Neural progenitor cell (in vitro differentiated cells): ENCODE measurements at regions not wholly inside any gene's neighbourhood (a gene's known extent, or its start where the extent isn't known, plus 50 kb on each side); places are given as distances from the start of the nearest gene placed in this dataset.
"Not testable (repeated sequence)": the region's sequence is repeated elsewhere in the genome, so short reads cannot be mapped to it uniquely, and the experiment has no call there.

Experiments used
- DNase-seq: peaks from one replicate; pipeline ENCODE4 v3.0.0-alpha.2; 2016; ENCODE audit warnings: low spot score
- H2AFZ ChIP-seq: fragments of 200-600 bp; sonication (generic); replicated peaks from 2 replicates; pipeline ENCODE4 v1.6.1; 2016; ENCODE audit warnings: antibody characterized with exemption
- H3F3A ChIP-seq: fragments of 200-600 bp; sonication (generic); 2 replicates; pipeline ENCODE4 v1.6.1; 2016; ENCODE audit warnings: antibody characterized with exemption, low read depth
- H3K27ac ChIP-seq: fragments of 200-600 bp; sonication (generic); 2 replicates; pipeline ENCODE4 v1.5.1; 2016; ENCODE audit warnings: mild to moderate bottlenecking
- H3K27me3 ChIP-seq: fragments of 200-600 bp; sonication (generic); 2 replicates; pipeline ENCODE4 v1.6.1; 2016; ENCODE audit warnings: mild to moderate bottlenecking, moderate library complexity
- H3K36me3 ChIP-seq: fragments of 200-600 bp; sonication (generic); 2 replicates; pipeline ENCODE4 v1.5.1; 2016
- H3K4me1 ChIP-seq: fragments of 200-600 bp; sonication (generic); 2 replicates; pipeline ENCODE4 v1.6.1; 2016; ENCODE audit warnings: mixed run types
- H3K4me2 ChIP-seq: fragments of 200-600 bp; sonication (generic); 2 replicates; pipeline ENCODE4 v1.6.1; 2016
- H3K4me3 ChIP-seq: fragments of 200-600 bp; sonication (generic); 2 replicates; pipeline ENCODE4 v1.5.1; 2016
- H3K79me2 ChIP-seq: fragments of 200-600 bp; sonication (generic); 2 replicates; pipeline ENCODE4 v1.6.1; 2016; ENCODE audit warnings: low read depth
- H3K9ac ChIP-seq: fragments of 200-600 bp; sonication (generic); 2 replicates; pipeline ENCODE4 v1.6.1; 2016
- H3K9me3 ChIP-seq: fragments of 200-600 bp; sonication (generic); 2 replicates; pipeline ENCODE4 v1.5.1; 2016; ENCODE audit warnings: low read depth
- H4K20me1 ChIP-seq: fragments of 200-600 bp; sonication (generic); 2 replicates; pipeline ENCODE4 v1.6.1; 2016; ENCODE audit warnings: low read depth
- H3K27ac Mint-ChIP-seq: 3 replicates; pipeline ENCODE4 v1.8.0; 2021; ENCODE audit warnings: mixed read lengths
- H3K27me3 Mint-ChIP-seq: 2 replicates; pipeline ENCODE4 v1.8.0; 2022; ENCODE audit warnings: low read depth, mild to moderate bottlenecking, inconsistent platforms, moderate library complexity, mixed read lengths; ENCODE audit not compliant: insufficient read depth
- H3K36me3 Mint-ChIP-seq: 3 replicates; pipeline ENCODE4 v1.8.0; 2021; ENCODE audit warnings: mixed read lengths
- H3K4me1 Mint-ChIP-seq: 3 replicates; pipeline ENCODE4 v1.8.0; 2021; ENCODE audit warnings: mixed read lengths
- H3K4me3 Mint-ChIP-seq: 3 replicates; pipeline ENCODE4 v1.8.0; 2021; ENCODE audit warnings: mild to moderate bottlenecking, moderate library complexity, mixed read lengths
- H3K9me3 Mint-ChIP-seq: 3 replicates; pipeline ENCODE4 v1.8.0; 2020; ENCODE audit warnings: mixed read lengths
- CTCF ChIP-seq: fragments of 200-600 bp; sonication (generic); IDR thresholded peaks from 2 replicates; pipeline ENCODE4 v1.5.1; 2017; ENCODE audit warnings: antibody characterized with exemption, mild to moderate bottlenecking
- EZH2 ChIP-seq: fragments of 200-600 bp; sonication (generic); IDR thresholded peaks from 2 replicates; pipeline ENCODE4 v1.6.1; 2017; ENCODE audit warnings: antibody characterized with exemption, mild to moderate bottlenecking, moderate library complexity
- EZH2phosphoT487 ChIP-seq: fragments of 200-600 bp; sonication (generic); IDR thresholded peaks from 2 replicates; pipeline ENCODE4 v1.6.1; 2017; ENCODE audit warnings: antibody characterized with exemption

GRCh38 chr2:228589115-228589514, 407.6 kb upstream of the SPHKAP start:
- no peaks in the 10 kb centered on the region for H3K36me3 ChIP-seq
- Mint-ChIP-seq H3K36me3 (no peaks in the 10 kb centered on the region), H3K27me3 (no peaks in the 10 kb centered on the region), H3K27ac (no peak overlapping the region), H3K9me3 (peaks cover 3% of the 10 kb centered on the region), H3K4me3 (no peak overlapping the region), H3K4me1 (peaks cover 4% of the 10 kb centered on the region)
- no peak for DNase-seq
- H3K27me3 ChIP-seq, result no peaks in the 10 kb centered on the region
- H4K20me1 ChIP-seq, result no peaks in the 10 kb centered on the region
- H2AFZ ChIP-seq, result no peak overlapping the region
- TF ChIP-seq EZH2phosphoT487 (no peak), CTCF (no peak)
- no peak overlapping the region for H3K4me2 ChIP-seq
- H3K4me3 ChIP-seq, result no peak overlapping the region
- no peaks in the 10 kb centered on the region for H3K9me3 ChIP-seq
- H3K79me2 ChIP-seq, result no peaks in the 10 kb centered on the region
- H3K27ac ChIP-seq, result no peak overlapping the region
- no peak overlapping the region for H3K9ac ChIP-seq
- H3F3A ChIP-seq, result no peaks in the 10 kb centered on the region
- no peaks in the 10 kb centered on the region for H3K4me1 ChIP-seq

- no peaks in the 10 kb centered on the region for H3F3A ChIP-seq
- no peak overlapping the region for H3K27ac ChIP-seq
- no peaks in the 10 kb centered on the region for H3K27me3 ChIP-seq
- Mint-ChIP-seq H3K27ac (no peak overlapping the region), H3K36me3 (no peaks in the 10 kb centered on the region), H3K4me3 (no peak overlapping the region), H3K9me3 (peaks cover 3% of the 10 kb centered on the region), H3K4me1 (no peaks in the 10 kb centered on the region), H3K27me3 (peaks cover 2% of the 10 kb centered on the region)
- H3K79me2 ChIP-seq, result no peaks in the 10 kb centered on the region
- no peaks in the 10 kb centered on the region for H3K4me1 ChIP-seq
- H3K9me3 ChIP-seq, result no peaks in the 10 kb centered on the region
- H3K36me3 ChIP-seq, result no peaks in the 10 kb centered on the region
- no peaks in the 10 kb centered on the region for H4K20me1 ChIP-seq
- no peak overlapping the region for H3K4me3 ChIP-seq
- H3K4me2 ChIP-seq, result no peak overlapping the region
- no peak overlapping the region for H3K9ac ChIP-seq
- no peak for DNase-seq
- H2AFZ ChIP-seq, result no peak overlapping the region
- no peak for TF ChIP-seq CTCF
- TF ChIP-seq EZH2phosphoT487, result no peak
These were observed 400.2 kb upstream of the SPHKAP start for GRCh38 chr2:228581731-228582130.

- no peak for TF ChIP-seq EZH2phosphoT487
- TF ChIP-seq EZH2, result no peak
- no peak for TF ChIP-seq CTCF
- H3F3A ChIP-seq, result no peaks in the 10 kb centered on the region
- no peak overlapping the region for H3K9ac ChIP-seq
- H2AFZ ChIP-seq, result no peak overlapping the region
- H4K20me1 ChIP-seq, result no peaks in the 10 kb centered on the region
- H3K4me2 ChIP-seq, result no peak overlapping the region
- no peaks in the 10 kb centered on the region for H3K4me1 ChIP-seq
- Mint-ChIP-seq H3K27me3 (no peaks in the 10 kb centered on the region), H3K4me1 (no peaks in the 10 kb centered on the region), H3K36me3 (no peaks in the 10 kb centered on the region), H3K4me3 (no peak overlapping the region), H3K9me3 (no peaks in the 10 kb centered on the region), H3K27ac (no peak overlapping the region)
- DNase-seq, result no peak
- no peaks in the 10 kb centered on the region for H3K79me2 ChIP-seq
- H3K27me3 ChIP-seq, result no peaks in the 10 kb centered on the region
- no peaks in the 10 kb centered on the region for H3K36me3 ChIP-seq
- no peaks in the 10 kb centered on the region for H3K9me3 ChIP-seq
- no peak overlapping the region for H3K27ac ChIP-seq
- H3K4me3 ChIP-seq, result no peak overlapping the region
These were observed 394.4 kb upstream of the SPHKAP start for GRCh38 chr2:228575897-228576296.

GRCh38 chr2:228568275-228568674, 386.8 kb upstream of the SPHKAP start:
- H3F3A ChIP-seq, H4K20me1 ChIP-seq, H3K27ac ChIP-seq, H3K9me3 ChIP-seq, H3K4me3 Mint-ChIP-seq, H3K27ac Mint-ChIP-seq, H3K27me3 ChIP-seq, H3K4me1 ChIP-seq, H3K4me1 Mint-ChIP-seq, H2AFZ ChIP-seq, H3K4me2 ChIP-seq, H3K9ac ChIP-seq, H3K4me3 ChIP-seq, H3K79me2 ChIP-seq, H3K36me3 Mint-ChIP-seq, H3K9me3 Mint-ChIP-seq, H3K36me3 ChIP-seq, DNase-seq, H3K27me3 Mint-ChIP-seq: not testable (repeated sequence)
